ENCODE measurements at regions not wholly inside any gene's neighbourhood (a gene's known extent, or its start where the extent isn't known, plus 50 kb on each side); places are given as distances from the start of the nearest gene placed in this dataset.

DNA sequence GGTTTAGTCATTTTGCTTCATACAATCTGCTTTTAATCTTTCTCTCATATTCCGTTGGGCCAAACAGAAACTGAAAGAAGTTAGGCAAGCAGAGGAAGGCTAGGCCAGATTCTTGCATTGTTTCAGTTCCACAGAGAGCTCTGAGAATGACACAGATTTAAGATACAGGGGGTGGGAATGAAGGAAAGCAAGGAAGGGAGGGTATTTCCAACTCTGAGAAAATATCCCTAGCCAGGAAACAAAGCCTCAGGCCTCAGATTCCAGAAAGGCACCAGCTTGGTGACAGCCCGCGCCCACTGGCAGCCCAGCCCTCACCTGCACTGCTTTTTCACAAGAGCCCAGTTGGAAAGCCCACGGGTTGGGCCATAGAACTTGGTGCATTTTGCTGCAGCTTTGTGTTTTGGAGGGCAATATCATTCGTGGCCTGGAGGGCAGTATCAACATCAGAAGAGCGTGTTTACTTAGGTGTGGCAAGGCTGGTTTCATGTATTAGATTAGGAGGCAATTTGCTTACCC, 63.5 kb downstream of the ENC1 start:
- Mint-ChIP-seq H3K27ac (peak overlapping the region; percentile 58), H3K4me1 (ENCODE audit: low read depth) (peaks cover 28% of the 10 kb centered on the region), H3K9me3 (no peaks in the 10 kb centered on the region), H3K4me3 (no peak overlapping the region), H3K27me3 (ENCODE audit: insufficient read depth) (peaks cover 1% of the 10 kb centered on the region; the same call in 1 of the 2 replicates), H3K36me3 (ENCODE audit: low read depth) (no peaks in the 10 kb centered on the region)
- TF ChIP-seq, protein P1, sequence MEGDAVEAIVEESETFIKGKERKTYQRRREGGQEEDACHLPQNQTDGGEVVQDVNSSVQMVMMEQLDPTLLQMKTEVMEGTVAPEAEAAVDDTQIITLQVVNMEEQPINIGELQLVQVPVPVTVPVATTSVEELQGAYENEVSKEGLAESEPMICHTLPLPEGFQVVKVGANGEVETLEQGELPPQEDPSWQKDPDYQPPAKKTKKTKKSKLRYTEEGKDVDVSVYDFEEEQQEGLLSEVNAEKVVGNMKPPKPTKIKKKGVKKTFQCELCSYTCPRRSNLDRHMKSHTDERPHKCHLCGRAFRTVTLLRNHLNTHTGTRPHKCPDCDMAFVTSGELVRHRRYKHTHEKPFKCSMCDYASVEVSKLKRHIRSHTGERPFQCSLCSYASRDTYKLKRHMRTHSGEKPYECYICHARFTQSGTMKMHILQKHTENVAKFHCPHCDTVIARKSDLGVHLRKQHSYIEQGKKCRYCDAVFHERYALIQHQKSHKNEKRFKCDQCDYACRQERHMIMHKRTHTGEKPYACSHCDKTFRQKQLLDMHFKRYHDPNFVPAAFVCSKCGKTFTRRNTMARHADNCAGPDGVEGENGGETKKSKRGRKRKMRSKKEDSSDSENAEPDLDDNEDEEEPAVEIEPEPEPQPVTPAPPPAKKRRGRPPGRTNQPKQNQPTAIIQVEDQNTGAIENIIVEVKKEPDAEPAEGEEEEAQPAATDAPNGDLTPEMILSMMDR (IDR thresholded peaks at IDR 0.05), result no peak
- peak; percentile 24 for DNase-seq

DNA sequence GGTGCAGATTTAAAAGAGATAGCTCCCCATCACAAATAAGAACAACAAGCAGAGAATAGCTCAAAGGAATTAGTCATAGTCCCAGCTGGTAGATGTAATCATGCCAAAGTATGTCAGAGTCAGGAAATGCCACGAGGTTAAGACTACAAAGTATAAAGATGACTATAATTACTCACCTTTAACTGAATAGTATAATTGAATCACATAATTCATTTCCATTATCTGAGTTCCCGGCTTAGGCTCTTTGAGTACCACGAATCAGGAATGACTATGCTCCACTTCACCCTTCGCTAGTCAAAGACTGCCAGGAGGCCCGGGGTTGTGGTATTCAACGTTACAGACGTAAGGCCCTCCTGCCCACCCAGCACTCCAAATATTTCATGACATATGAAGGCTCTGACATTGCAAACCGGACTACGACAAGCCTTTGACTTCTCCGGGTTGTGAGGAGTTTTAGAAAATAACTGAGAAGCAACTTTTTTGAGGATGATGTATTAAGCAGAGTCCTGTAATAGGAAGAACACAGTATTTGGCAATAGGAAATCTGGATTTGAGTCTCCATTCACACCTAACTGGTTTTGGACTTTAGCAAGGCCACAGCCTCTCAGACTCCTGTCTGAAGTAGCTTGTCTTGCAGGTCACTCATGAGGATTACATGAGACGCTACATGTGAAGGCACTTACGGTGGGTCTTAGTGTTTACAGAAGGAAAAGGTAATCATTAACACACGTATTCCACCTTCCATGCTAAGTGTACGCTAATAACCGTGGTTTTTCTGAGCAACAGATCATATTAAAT, 64.6 kb downstream of the ENC1 start:
- Mint-ChIP-seq H3K9me3 (no peaks in the 10 kb centered on the region), H3K4me1 (ENCODE audit: low read depth) (peaks cover 28% of the 10 kb centered on the region), H3K36me3 (ENCODE audit: low read depth) (no peaks in the 10 kb centered on the region), H3K27ac (peak overlapping the region; percentile 73), H3K27me3 (ENCODE audit: insufficient read depth) (peaks cover 1% of the 10 kb centered on the region; the same call in 1 of the 2 replicates), H3K4me3 (peak overlapping the region; percentile 43; the same call in 1 of the 2 replicates)
- DNase-seq, result peak; percentile 86
- TF ChIP-seq, protein P1 (IDR thresholded peaks at IDR 0.05), result no peak

DNA sequence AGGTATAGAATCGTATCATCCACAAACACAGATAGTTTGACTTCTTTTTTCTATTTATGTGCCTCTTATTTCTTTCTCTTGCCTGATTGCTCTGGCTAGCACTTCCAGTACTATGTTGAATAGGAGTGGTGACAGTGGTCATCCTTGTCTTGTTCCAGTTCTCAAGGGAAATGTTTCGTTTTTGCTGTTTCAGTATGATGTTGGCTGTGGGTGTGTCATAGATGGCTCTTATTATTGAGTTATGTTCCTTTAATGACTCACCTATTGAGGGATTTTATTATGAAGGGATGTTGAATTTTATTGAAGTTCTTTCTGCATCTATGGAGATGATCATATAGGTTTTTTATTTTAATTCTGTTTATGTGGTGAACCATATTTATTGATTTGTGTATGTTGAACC, 70.3 kb downstream of the ENC1 start:
- Mint-ChIP-seq H3K9me3 (peaks cover 8% of the 10 kb centered on the region), H3K4me1 (ENCODE audit: low read depth) (peaks cover 5% of the 10 kb centered on the region), H3K4me3 (no peak overlapping the region), H3K27ac (no peak overlapping the region), H3K36me3 (ENCODE audit: low read depth) (peaks cover 6% of the 10 kb centered on the region; the same call in 1 of the 2 replicates), H3K27me3 (ENCODE audit: insufficient read depth) (no peaks in the 10 kb centered on the region; the same call in 1 of the 2 replicates)
- no peak for DNase-seq
- TF ChIP-seq, protein P1 (IDR thresholded peaks at IDR 0.05), result no peak

DNA sequence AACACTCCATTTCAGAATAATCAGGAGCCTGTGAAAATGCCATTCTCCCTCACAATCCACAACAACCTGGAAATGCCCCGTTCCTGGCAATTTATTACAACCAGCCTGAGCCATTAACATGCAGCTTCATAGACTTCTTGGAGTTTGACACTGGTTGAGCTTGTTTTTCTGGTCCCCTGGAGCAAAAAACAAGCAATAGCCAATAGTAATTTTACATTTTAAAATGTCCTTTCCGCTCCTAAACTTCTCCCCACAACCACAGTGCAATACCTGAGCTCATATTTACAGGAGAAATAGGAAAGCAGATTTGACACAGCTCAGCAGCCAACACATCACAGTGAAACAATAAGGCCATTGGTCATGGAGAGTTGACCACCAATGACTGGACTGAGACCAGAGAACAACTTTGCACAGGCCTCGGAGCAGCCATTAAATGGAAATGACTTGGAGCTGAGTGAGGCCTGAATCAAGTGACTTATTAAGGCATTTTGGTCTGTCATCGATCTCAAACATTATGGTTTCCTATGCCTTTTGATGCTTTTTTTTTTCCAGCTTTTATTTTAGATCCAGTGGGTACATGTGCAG, 73.0 kb downstream of the ENC1 start:
- Mint-ChIP-seq H3K4me3 (no peak overlapping the region), H3K36me3 (ENCODE audit: low read depth) (peaks cover 6% of the 10 kb centered on the region; the same call in 1 of the 2 replicates), H3K9me3 (peaks cover 8% of the 10 kb centered on the region), H3K27ac (no peak overlapping the region), H3K27me3 (ENCODE audit: insufficient read depth) (no peaks in the 10 kb centered on the region), H3K4me1 (ENCODE audit: low read depth) (no peaks in the 10 kb centered on the region; the same call in 1 of the 2 replicates)
- TF ChIP-seq, protein P1 (IDR thresholded peaks at IDR 0.05), result no peak
- no peak for DNase-seq

DNA sequence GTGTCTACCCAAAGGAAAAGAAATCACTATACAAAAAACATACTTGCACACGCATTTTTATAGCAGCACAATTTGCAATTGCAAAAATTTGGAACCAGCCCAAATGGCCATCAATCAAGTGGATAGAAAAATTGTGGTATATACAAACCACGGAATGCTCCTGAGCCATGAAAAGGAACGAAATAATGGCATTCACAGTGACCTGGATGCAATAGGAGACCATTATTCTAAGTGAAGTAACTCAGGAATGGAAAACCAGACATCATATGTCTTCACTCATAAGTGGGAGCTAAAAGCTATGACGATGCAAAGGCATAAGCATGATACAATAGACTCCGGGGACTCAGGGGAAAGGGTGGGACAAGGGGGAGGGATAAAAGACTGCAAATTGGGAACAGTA, 78.4 kb downstream of the ENC1 start:
- H3K27ac Mint-ChIP-seq, result no peak overlapping the region
- TF ChIP-seq, protein P1 (IDR thresholded peaks at IDR 0.05), result no peak
- no peak overlapping the region for H3K4me3 Mint-ChIP-seq
- peaks cover 11% of the 10 kb centered on the region for H3K4me1 Mint-ChIP-seq (ENCODE audit: low read depth)
- no peaks in the 10 kb centered on the region for H3K36me3 Mint-ChIP-seq (ENCODE audit: low read depth)
- DNase-seq, result no peak
- H3K9me3 Mint-ChIP-seq, result no peaks in the 10 kb centered on the region
- no peaks in the 10 kb centered on the region for H3K27me3 Mint-ChIP-seq (ENCODE audit: insufficient read depth)
